COLO668 (cell line): ENCODE measurements at regions not wholly inside any gene's neighbourhood (a gene's known extent, or its start where the extent isn't known, plus 50 kb on each side); places are given as distances from the start of the nearest gene placed in this dataset.
"Not testable (repeated sequence)": the region's sequence is repeated elsewhere in the genome, so short reads cannot be mapped to it uniquely, and the experiment has no call there.

Experiments used
- DNase-seq: peaks from one replicate; lab custom pipeline; 2025; ENCODE audit not compliant: unreplicated experiment; lab: John Stamatoyannopoulos, UW

GRCh38 chr2:65622499-65622898 is 190.1 kb upstream of the SPRED2 start:
- no peak for DNase-seq

- DNase-seq, result no peak
These were observed 188.1 kb upstream of the SPRED2 start for GRCh38 chr2:65620524-65620923.

DNA sequence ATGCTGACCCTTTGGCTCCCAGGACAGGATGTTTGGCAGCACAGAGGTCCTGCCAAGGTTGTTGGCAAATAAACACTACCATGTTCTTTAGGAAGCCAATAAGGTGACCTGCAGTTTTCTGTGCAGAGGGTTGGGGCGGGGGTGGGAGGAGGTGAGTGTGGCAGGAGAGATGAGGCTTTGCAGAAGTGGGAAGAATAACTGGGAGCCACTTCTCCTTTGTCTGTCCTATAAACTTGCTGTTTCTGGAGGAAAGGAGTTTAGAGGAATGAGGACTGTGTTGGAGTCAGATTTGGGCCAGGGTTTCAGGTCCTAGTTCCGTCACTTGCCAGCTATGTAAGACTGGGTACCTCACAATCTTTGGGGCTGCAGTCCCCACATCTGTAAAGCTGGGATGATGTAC is 187.6 kb upstream of the SPRED2 start:
- no peak for DNase-seq

GRCh38 chr2:65615602-65616001 is 183.2 kb upstream of the SPRED2 start:
- DNase-seq, result no peak

DNA sequence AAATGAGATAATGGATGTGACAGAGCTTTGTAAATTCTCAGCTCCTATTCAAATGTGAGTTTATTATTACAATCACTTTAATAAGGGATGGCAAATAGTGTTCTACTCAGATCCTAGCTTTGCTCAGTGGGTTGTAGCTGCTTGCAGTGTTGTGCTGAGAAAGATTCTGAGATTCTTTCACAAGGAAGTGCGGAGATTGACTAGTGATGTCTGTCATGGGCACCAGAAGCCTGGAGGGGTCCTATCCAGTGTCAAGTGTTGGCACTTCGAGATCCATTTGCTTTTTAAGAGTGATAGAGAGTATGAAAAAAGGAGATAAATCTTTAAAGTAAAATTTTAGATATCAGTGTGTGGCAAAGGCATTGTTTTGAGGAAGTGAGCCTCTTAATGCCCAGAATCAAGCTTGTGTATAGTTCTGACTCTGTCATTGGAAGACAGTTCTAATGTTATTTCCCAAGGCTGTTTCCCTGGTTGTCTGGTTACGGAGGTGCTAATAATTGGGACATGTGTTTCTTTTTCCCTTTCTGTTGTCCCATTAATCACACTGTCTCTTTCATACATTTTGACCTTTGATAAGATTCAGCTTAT is 181.7 kb upstream of the SPRED2 start:
- DNase-seq, result no peak

DNA sequence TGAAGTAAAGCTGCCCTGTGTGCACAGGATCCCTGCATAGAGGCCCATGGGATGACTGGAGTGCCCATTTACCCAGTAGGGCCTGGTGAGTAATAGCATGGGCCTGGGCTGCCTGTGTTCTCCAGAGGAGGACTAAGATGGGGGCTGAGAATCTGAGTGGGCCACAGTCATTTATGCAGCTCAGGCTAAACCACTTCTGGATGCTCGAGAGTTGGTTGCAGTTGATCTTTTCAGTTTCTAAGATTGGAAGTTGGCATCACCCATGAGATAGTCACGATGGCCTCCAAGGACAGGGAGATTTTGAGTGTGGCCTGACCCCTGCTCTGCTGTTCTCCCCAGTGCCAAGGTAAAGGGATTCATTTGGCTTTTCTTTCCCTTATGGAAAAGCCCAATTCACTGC is 179.1 kb upstream of the SPRED2 start:
- DNase-seq, result no peak

- DNase-seq, result no peak
These were observed 176.5 kb upstream of the SPRED2 start for GRCh38 chr2:65608916-65609315.

DNA sequence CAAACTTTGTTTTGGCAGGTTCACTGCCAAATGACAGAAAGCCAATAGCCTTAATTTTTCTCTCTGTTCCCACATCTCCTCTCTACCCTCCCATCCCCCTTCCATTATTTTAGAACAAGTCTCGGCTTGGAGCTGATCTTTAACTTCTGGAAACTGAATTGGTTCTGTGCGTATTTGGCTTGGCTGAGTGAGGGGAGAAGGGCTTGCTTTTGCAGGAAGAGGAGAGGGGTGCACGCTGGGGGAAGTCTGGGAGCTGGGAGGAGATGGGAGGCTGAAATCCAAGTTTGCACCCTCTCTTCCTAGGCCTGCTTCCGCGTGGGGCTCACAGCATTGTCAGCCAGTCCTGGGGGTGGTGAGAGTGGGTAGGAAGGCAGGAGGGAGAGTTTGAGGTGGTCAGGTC is 176.1 kb upstream of the SPRED2 start:
- no peak for DNase-seq

GRCh38 chr2:65607662-65608305 is 175.4 kb upstream of the SPRED2 start:
- DNase-seq, result no peak

DNA sequence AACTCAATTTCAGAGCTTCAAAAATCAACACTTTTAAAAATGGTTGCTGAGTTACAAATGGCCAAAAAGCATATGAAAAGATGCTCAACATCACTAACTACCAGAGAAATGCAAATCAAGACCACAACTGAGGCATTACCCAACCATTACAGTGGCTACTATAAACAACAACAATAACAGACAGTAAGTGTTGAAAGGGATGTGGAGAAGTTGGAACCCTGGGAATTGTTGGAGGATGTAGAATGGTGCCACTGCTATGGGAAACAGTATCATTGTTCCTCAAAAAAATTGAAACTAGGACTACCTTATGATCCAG is 173.3 kb upstream of the SPRED2 start:
- no peak for DNase-seq

DNA sequence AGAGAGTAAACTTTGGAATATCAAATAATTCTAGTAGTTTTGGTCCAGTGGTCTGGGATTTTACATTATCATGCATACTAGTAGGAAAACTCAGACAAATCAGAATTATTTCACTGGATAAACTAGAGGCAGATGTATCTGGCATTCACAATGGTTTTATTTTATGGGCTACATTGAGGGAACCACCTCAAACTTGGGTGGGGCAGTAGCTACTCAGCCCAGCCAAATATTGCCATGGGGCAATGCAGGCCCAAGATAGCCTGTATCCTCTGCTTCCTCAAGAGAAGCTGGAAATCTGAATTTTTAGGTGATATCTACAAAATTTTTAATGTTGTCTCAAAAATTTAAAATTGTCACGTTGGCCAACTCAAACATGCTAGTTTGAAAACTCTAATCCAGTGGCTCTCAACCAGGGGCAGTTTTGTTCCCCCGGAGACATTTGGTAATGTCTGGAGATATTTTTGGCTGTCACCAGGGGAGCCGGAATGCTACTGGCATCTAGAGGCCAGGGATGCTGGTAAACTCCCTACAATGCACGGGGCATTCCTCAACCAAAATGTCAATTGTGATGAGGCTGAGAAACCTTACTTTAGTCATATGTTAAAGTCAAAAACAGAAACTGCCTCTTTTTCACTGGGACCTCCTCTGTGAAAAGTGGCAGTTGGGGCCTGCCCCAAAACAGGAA is 172.8 kb upstream of the SPRED2 start:
- no peak for DNase-seq

DNA sequence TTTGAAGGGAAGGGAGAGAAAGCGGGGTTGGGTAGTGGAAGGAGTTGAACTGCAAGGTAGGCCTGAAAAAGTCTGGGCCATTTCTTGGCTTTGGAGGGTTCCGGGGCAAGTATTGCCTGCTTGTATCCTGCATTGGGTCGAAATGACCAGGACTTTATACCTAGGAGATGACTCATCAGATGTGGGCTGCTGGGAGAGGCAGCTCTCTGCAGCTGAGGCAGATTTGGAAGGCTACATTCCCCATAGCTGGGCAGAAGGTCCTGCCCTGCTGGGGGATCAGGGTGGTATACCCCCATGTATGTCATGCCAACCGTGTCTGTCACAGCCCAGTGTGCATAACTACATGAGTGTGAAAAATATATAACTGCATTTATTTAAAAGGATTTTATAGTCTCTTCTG is 171.8 kb upstream of the SPRED2 start:
- no peak for DNase-seq

DNA sequence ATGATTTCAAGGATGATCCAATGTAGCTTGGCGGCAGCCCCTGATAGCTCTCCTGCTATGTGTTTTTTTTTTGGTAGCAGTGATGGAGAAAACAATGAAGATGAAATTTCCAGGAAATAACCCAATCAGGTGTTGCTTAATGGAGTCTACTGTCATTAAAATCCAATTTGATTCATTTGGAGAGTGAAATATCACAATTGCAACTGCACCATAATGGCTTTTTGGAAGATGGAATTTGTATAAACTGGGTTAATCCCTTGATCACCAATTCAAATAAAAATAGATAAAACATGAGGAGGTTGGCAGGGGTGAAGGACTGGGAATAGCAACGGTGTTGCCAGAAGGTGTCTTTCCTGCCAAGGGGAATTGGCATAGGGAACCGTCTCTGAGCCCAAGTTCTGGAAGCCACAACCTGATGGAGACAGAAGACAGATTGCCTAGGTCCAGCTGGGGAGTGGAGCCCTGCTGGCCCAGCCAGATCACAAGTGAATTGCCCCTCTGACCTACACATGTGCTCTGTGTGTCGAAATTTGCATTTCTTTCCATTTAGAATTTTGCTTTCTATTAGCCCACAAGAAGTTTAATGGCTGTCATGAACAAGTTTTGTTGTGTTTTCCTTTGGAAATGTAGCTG is 170.3 kb upstream of the SPRED2 start:
- no peak for DNase-seq

DNA sequence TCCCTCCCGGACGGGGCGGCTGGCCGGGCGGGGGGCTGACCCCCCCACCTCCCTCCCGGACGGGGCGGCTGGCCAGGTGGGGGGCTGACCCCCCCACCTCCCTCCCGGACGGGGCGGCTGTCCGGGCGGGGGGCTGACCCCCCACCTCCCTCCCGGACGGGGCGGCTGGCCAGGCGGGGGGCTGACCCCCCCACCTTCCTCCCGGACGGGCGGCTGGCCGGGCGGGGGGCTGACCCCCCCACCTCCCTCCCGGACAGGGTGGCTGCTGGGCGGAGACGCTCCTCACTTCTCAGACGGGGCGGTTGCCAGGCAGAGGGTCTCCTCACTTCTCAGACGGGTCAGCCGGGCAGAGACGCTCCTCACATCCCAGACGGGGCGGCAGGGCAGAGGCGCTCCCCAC is 168.5 kb upstream of the SPRED2 start:
- not testable (repeated sequence) for DNase-seq

DNA sequence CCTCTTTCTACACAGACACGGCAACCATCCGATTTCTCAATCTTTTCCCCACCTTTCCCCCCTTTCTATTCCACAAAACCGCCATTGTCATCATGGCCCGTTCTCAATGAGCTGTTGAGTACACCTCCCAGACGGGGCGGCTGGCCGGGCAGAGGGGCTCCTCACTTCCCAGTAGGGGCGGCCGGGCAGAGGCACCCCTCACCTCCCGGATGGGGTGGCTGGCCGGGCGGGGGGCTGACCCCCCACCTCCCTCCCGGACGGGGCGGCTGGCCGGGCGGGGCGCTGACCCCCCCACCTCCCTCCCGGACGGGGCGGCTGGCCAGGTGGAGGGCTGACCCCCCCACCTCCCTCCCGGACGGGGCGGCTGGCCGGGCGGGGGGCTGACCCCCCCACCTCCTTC is 168.0 kb upstream of the SPRED2 start:
- DNase-seq, result not testable (repeated sequence)

- DNase-seq, result no peak
These were observed 167.3 kb upstream of the SPRED2 start for GRCh38 chr2:65599693-65600092.

DNA sequence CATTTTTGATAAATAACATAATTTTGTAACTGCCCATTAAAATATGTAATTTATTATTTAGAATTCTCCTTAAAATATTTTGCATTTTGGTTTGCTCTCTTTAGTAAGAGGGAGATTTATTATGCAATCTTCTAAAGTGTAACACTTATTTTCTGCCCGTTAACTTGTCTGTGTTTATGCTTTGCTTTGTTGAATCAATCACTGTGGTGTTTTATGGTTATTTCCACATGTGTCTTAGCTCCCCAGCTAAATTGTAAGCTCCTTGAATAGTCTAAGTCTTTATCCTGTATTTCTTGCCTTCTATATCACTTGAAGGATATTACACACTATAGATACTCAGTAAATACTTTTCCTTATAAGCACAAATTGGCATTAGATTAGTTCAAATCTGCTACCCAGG is 166.6 kb upstream of the SPRED2 start:
- no peak for DNase-seq

- DNase-seq, result no peak
These were observed 165.9 kb upstream of the SPRED2 start for GRCh38 chr2:65598264-65598663.

GRCh38 chr2:65595630-65596029 is 163.2 kb upstream of the SPRED2 start:
- no peak for DNase-seq

GRCh38 chr2:65594150-65594549 is 161.8 kb upstream of the SPRED2 start:
- DNase-seq, result no peak

DNA sequence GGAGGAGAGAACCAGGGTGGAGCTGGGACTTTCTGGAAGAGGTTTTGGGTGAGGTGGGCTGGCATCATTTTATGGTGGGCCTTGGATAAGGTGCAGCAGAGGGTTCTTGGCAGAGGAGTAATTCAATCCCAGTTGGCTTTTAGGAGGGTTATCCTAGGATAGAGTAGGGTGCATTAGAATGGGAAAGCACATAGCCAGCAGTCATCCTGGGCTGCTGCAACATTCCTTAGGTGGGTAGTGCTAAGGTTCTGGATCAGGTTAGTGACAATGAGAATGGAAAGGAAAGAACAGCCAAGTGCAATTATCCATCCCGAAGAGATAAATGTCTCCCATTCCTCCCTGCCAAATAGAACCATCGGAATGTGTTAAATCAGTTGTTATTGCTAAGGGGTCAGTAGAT is 157.3 kb upstream of the SPRED2 start:
- no peak for DNase-seq

DNA sequence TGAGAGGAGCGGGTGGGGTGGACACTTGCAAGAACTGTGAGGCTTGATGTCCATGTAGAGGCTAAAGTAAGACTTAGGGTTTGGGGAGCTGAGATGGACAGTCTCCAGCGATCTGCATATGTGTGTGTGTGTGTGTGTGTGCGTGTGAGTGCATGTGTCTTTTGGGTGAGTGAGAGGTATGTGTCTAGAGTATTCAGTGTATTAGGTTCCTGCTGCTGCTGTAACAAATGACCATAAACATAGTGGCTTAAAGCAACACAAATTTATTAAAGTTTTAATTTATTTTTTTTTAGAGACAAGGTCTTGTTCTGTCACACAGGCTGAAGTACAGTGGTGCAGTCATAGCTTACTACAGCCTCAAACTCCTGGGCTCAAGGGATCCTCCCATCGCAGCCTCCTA is 155.4 kb upstream of the SPRED2 start:
- DNase-seq, result no peak
